ENCODE measurements at regions not wholly inside any gene's neighbourhood (a gene's known extent, or its start where the extent isn't known, plus 50 kb on each side); places are given as distances from the start of the nearest gene placed in this dataset.

GRCh38 chr10:20343036-20343435 lies 526.8 kb downstream of the PLXDC2 start:
- Histone ChIP-seq H4K8ac (ENCODE audit: extremely low read depth, insufficient read depth, low read length) (no peak overlapping the region), H3K79me1 (ENCODE audit: low read depth, low read length) (no peaks in the 10 kb centered on the region), H3K9me3 (ENCODE audit: insufficient read depth in 2 of 2, low read depth in 1 of 2, low read length in 1 of 2) (peaks cover 15 to 23% of the 10 kb centered on the region in 2 experiments), H2BK15ac (ENCODE audit: low read length) (no peak overlapping the region), H4K5ac (ENCODE audit: insufficient read length, low read depth, low read length) (no peak overlapping the region), H2AFZ (ENCODE audit: low read length) (0 out of 2 replicates have a peak overlapping the region, but pooled peaks have one; percentile 16), H3K14ac (ENCODE audit: insufficient read length) (no peak overlapping the region), H3K27ac (ENCODE audit: low read depth, low read length) (no peak overlapping the region), H3K23ac (ENCODE audit: insufficient read length) (no peak overlapping the region), H3K4me1 (replicated peaks in 1 of 4; ENCODE audit: control insufficient read depth in 3 of 4, insufficient read depth in 4 of 4, low read length in 3 of 4) (peaks cover 0 to 2% (median 0%) of the 10 kb centered on the region in 4 experiments; a peak in 1 of 7 replicates), H3K79me2 (ENCODE audit: control insufficient read depth in 1 of 2, insufficient read depth in 2 of 2, low read length in 2 of 2) (no peaks in the 10 kb centered on the region), H3K36me3 (ENCODE audit: control insufficient read depth in 2 of 4, insufficient read depth in 4 of 4, low read length in 3 of 4) (peaks cover 0 to 12% (median under 1%) of the 10 kb centered on the region in 4 experiments; a peak in 3 of 8 replicates), H3K4me2 (ENCODE audit: insufficient read depth in 1 of 2, low read depth in 2 of 2, low read length in 2 of 2) (no peak overlapping the region), H2AK5ac (ENCODE audit: low read depth, low read length) (no peak overlapping the region), H3K18ac (ENCODE audit: extremely low read depth, low read length) (no peak overlapping the region), H3K23me2 (ENCODE audit: low read depth, low read length) (no peaks in the 10 kb centered on the region), H3K56ac (replicated peaks; ENCODE audit: insufficient read length, low read depth, low read length) (no peak overlapping the region), H3K27me3 (replicated peaks in 1 of 4; ENCODE audit: control insufficient read depth in 3 of 4, extremely low read depth in 1 of 4, insufficient read depth in 3 of 4, low read length in 3 of 4) (no peaks in the 10 kb centered on the region), H3K4me3 (ENCODE audit: extremely low read depth in 1 of 4, insufficient read depth in 2 of 4, low read depth in 3 of 4, low read length in 4 of 4) (no peak overlapping the region), H3K9ac (replicated peaks in 1 of 4; ENCODE audit: extremely low read depth in 1 of 4, low read depth in 3 of 4, low read length in 3 of 4) (no peak overlapping the region), H2BK20ac (ENCODE audit: low read length) (peak overlapping the region; percentile 61; the same call in 1 of the 2 replicates), H2BK120ac (replicated peaks; ENCODE audit: low read depth, low read length) (no peak overlapping the region), H4K91ac (replicated peaks; ENCODE audit: insufficient read length, low read length) (no peak overlapping the region), H2BK12ac (ENCODE audit: low read depth, low read length) (no peak overlapping the region), H3K4ac (replicated peaks; ENCODE audit: insufficient read length, low read depth, low read length) (no peak overlapping the region), H4K20me1 (replicated peaks in 1 of 2; ENCODE audit: control insufficient read depth in 1 of 2, insufficient read depth in 2 of 2, low read length in 2 of 2) (no peaks in the 10 kb centered on the region), H2BK5ac (ENCODE audit: low read depth, low read length) (no peak overlapping the region)
- ChIA-PET CTCF (ENCODE audit: partially characterized antibody) (no interaction called here), POLR2A (ENCODE audit: partially characterized antibody) (interaction anchor here (1.0 kb wide), 1 partner anchor 29 kb away, joined by 3 read pairs; no protein-coding TSS in a partner anchor)
- WGBS, 2 experiments (ENCODE audit: extremely low coverage in 1 of 2, insufficient coverage in 1 of 2, insufficient read length in 1 of 2, insufficient replicate concordance in 2 of 2, low coverage in 1 of 2, low lambda C conversion rate in 2 of 2, missing lambda C conversion rate in 1 of 2): 89% methylated on average over 3 of the region's 3 CpGs; no CpG with 5 or more reads in 1 of the 2 experiments
- FAIRE-seq: no peak
- DNase-seq (ENCODE audit: low read depth in 1 of 2, low spot score in 2 of 2): no peak
- TF ChIP-seq KDM1A (IDR thresholded peaks at IDR 0.05; ENCODE audit: borderline replicate concordance, low read length): no peak
- no peak for TF ChIP-seq CHD1 (IDR thresholded peaks at IDR 0.05; ENCODE audit: low read depth, low read length)
- no peak for TF ChIP-seq SRF (IDR thresholded peaks at IDR 0.05; ENCODE audit: low read depth, low read length)
- TF ChIP-seq RBBP5 (IDR thresholded peaks at IDR 0.05; ENCODE audit: borderline replicate concordance, low read depth, low read length): no peak
- no peak for TF ChIP-seq BCL11A (IDR thresholded peaks at IDR 0.05; ENCODE audit: low read depth in 2 of 2, low read length in 2 of 2)
- TF ChIP-seq USF2 (IDR thresholded peaks at IDR 0.05; ENCODE audit: low read length): no peak
- no peak for TF ChIP-seq SUZ12 (IDR thresholded peaks at IDR 0.05; ENCODE audit: low read length)
- TF ChIP-seq POLR2A (IDR thresholded peaks at IDR 0.05; ENCODE audit: control extremely low read depth in 1 of 2, low read depth in 2 of 2, low read length in 2 of 2): no peak
- TF ChIP-seq PHF8 (conservative IDR thresholded peaks at IDR 0.05; ENCODE audit: low read depth, low read length): no peak
- TF ChIP-seq CREB1 (IDR thresholded peaks at IDR 0.05): no peak
- TF ChIP-seq TAF1 (IDR thresholded peaks at IDR 0.05; ENCODE audit: low read depth, low read length): no peak
- no peak for TF ChIP-seq MAX (IDR thresholded peaks at IDR 0.05)
- TF ChIP-seq HDAC6 (IDR thresholded peaks at IDR 0.05; ENCODE audit: low read depth, low read length): no peak
- no peak for TF ChIP-seq KDM5A (IDR thresholded peaks at IDR 0.05; ENCODE audit: low read length)

Data from H1 (cell line).